ENCODE measurements at regions not wholly inside any gene's neighbourhood (a gene's known extent, or its start where the extent isn't known, plus 50 kb on each side); places are given as distances from the start of the nearest gene placed in this dataset.

GRCh38 chr7:81111781-81112540 lies 193.1 kb upstream of the SEMA3C start:
- no TSS peak for BruUV-seq (replicated peaks)
- peaks cover 8% of the 10 kb centered on the region; the same call in 1 of the 2 replicates for H3K4me1 ChIP-seq (ENCODE audit: insufficient read depth, low read length)
- H2AFZ ChIP-seq (ENCODE audit: low read length): no peak overlapping the region
- ChIA-PET POLR2A (ENCODE audit: unreplicated experiment) (no interaction called here), CTCF (no interaction called here)
- no peak overlapping the region for H3K4me2 ChIP-seq (ENCODE audit: low read length)
- ATAC-seq (no peak), DNase-seq (no peak)
- H3F3A ChIP-seq (ENCODE audit: low read length, unreplicated experiment): no peaks in the 10 kb centered on the region
- H3K9me2 ChIP-seq (replicated peaks; ENCODE audit: low read length): no peaks in the 10 kb centered on the region
- no peaks in the 10 kb centered on the region for H3K79me2 ChIP-seq (ENCODE audit: low read length)
- no peaks in the 10 kb centered on the region for H4K20me1 ChIP-seq (ENCODE audit: low read length)
- H3K27ac ChIP-seq (ENCODE audit: low read length): no peak overlapping the region
- TF ChIP-seq EZH2phosphoT487 (IDR thresholded peaks at IDR 0.05; ENCODE audit: borderline replicate concordance, low read length) (no peak), EZH2 (IDR thresholded peaks at IDR 0.05; ENCODE audit: low read length, unreplicated experiment) (no peak), CTCF (conservative IDR thresholded peaks at IDR 0.05; ENCODE audit: low read depth, low read length) (no peak)
- intact Hi-C loops (cut with micrococcal nuclease): no loop called here
- no peaks in the 10 kb centered on the region for H3K27me3 ChIP-seq (ENCODE audit: low read length)
- H3K36me3 ChIP-seq (ENCODE audit: low read depth, low read length): no peaks in the 10 kb centered on the region
- H3K4me3 ChIP-seq (ENCODE audit: low read length): no peak overlapping the region
- no peak overlapping the region for H3K9ac ChIP-seq (ENCODE audit: low read length)
- H3K9me3 ChIP-seq (ENCODE audit: low read length): no peaks in the 10 kb centered on the region

- Histone ChIP-seq H3K4me3 (ENCODE audit: low read length) (no peak overlapping the region), H3K27ac (ENCODE audit: low read length) (no peak overlapping the region), H3K27me3 (ENCODE audit: low read length) (no peaks in the 10 kb centered on the region), H3F3A (ENCODE audit: low read length, unreplicated experiment) (no peaks in the 10 kb centered on the region), H4K20me1 (ENCODE audit: low read length) (no peaks in the 10 kb centered on the region), H3K9me3 (ENCODE audit: low read length) (no peaks in the 10 kb centered on the region), H2AFZ (ENCODE audit: low read length) (no peak overlapping the region), H3K9me2 (replicated peaks; ENCODE audit: low read length) (no peaks in the 10 kb centered on the region), H3K36me3 (ENCODE audit: low read depth, low read length) (no peaks in the 10 kb centered on the region), H3K9ac (ENCODE audit: low read length) (no peak overlapping the region), H3K4me2 (ENCODE audit: low read length) (peak overlapping the region; percentile 14; the same call in 1 of the 2 replicates), H3K4me1 (ENCODE audit: insufficient read depth, low read length) (peaks cover 8% of the 10 kb centered on the region; the same call in 1 of the 2 replicates), H3K79me2 (ENCODE audit: low read length) (no peaks in the 10 kb centered on the region)
- CTCF ChIA-PET: no interaction called here
- no TSS peak for BruUV-seq (replicated peaks)
- TF ChIP-seq EZH2phosphoT487 (IDR thresholded peaks at IDR 0.05; ENCODE audit: borderline replicate concordance, low read length): no peak
- no peak for TF ChIP-seq EZH2 (IDR thresholded peaks at IDR 0.05; ENCODE audit: low read length, unreplicated experiment)
- no peak for TF ChIP-seq CTCF (conservative IDR thresholded peaks at IDR 0.05; ENCODE audit: low read depth, low read length)
- intact Hi-C loops (cut with micrococcal nuclease): no loop called here
- DNase-seq (peak; percentile 66), ATAC-seq (peak; percentile 38; the same call in 1 of the 2 replicates)
- POLR2A ChIA-PET (ENCODE audit: unreplicated experiment): no interaction called here
Observed at GRCh38 chr7:81111358-81111757, 192.5 kb upstream of the SEMA3C start.

GRCh38 chr7:81110673-81111072 lies 191.8 kb upstream of the SEMA3C start:
- Histone ChIP-seq H3K27me3 (ENCODE audit: low read length) (no peaks in the 10 kb centered on the region), H3F3A (ENCODE audit: low read length, unreplicated experiment) (no peaks in the 10 kb centered on the region), H3K27ac (ENCODE audit: low read length) (no peak overlapping the region), H3K9me2 (replicated peaks; ENCODE audit: low read length) (no peaks in the 10 kb centered on the region), H3K9me3 (ENCODE audit: low read length) (no peaks in the 10 kb centered on the region), H3K4me2 (ENCODE audit: low read length) (peak overlapping the region; percentile 14; the same call in 1 of the 2 replicates), H2AFZ (ENCODE audit: low read length) (no peak overlapping the region), H3K79me2 (ENCODE audit: low read length) (no peaks in the 10 kb centered on the region), H3K36me3 (ENCODE audit: low read depth, low read length) (no peaks in the 10 kb centered on the region), H3K4me3 (ENCODE audit: low read length) (no peak overlapping the region), H3K4me1 (ENCODE audit: insufficient read depth, low read length) (peaks cover 8% of the 10 kb centered on the region; the same call in 1 of the 2 replicates), H4K20me1 (ENCODE audit: low read length) (no peaks in the 10 kb centered on the region), H3K9ac (ENCODE audit: low read length) (no peak overlapping the region)
- BruUV-seq (replicated peaks): no TSS peak
- intact Hi-C loops (cut with micrococcal nuclease): no loop called here
- ATAC-seq (no peak), DNase-seq (no peak)
- CTCF ChIA-PET: no interaction called here
- POLR2A ChIA-PET (ENCODE audit: unreplicated experiment): no interaction called here
- no peak for TF ChIP-seq EZH2phosphoT487 (IDR thresholded peaks at IDR 0.05; ENCODE audit: borderline replicate concordance, low read length)
- TF ChIP-seq CTCF (conservative IDR thresholded peaks at IDR 0.05; ENCODE audit: low read depth, low read length): no peak
- TF ChIP-seq EZH2 (IDR thresholded peaks at IDR 0.05; ENCODE audit: low read length, unreplicated experiment): no peak
